ENCODE measurements at regions not wholly inside any gene's neighbourhood (a gene's known extent, or its start where the extent isn't known, plus 50 kb on each side); places are given as distances from the start of the nearest gene placed in this dataset.

- H3K36me3 ChIP-seq (ENCODE audit: control insufficient read depth, insufficient read depth, low read length) = no peaks in the 10 kb centered on the region
- H3K27me3 ChIP-seq (ENCODE audit: control insufficient read depth, insufficient read depth, low read length) = 0 out of 2 replicates have a peak, but pooled peaks cover 3% of the 10 kb centered on the region
- no peak for TF ChIP-seq CTCF (IDR thresholded peaks at IDR 0.05; ENCODE audit: insufficient read depth, low read depth, low read length)
- no peak for DNase-seq (ENCODE audit: low read depth)
- ChIA-PET CTCF (interaction anchor here (0.6 to 1.4 kb wide), 4 partner anchors 12 to 75 kb away, joined by 3 to 10 read pairs (median 6); partner anchors contain the start of gene C2CD4B), POLR2A (no interaction called here)
- H3K4me3 ChIP-seq (ENCODE audit: low read depth, low read length) = no peak overlapping the region
These were observed 75.3 kb upstream of the C2CD4B start for GRCh38 chr15:62240121-62241096.

- ChIA-PET CTCF (interaction anchor here (0.6 to 1.4 kb wide), 4 partner anchors 12 to 76 kb away, joined by 3 to 10 read pairs (median 6); partner anchors contain the start of gene C2CD4B), POLR2A (no interaction called here)
- H3K36me3 ChIP-seq (ENCODE audit: control insufficient read depth, insufficient read depth, low read length) = no peaks in the 10 kb centered on the region
- H3K27me3 ChIP-seq (ENCODE audit: control insufficient read depth, insufficient read depth, low read length) = 0 out of 2 replicates have a peak, but pooled peaks cover 3% of the 10 kb centered on the region
- H3K4me3 ChIP-seq (ENCODE audit: low read depth, low read length) = no peak overlapping the region
- no peak for DNase-seq (ENCODE audit: low read depth)
- TF ChIP-seq CTCF (IDR thresholded peaks at IDR 0.05; ENCODE audit: insufficient read depth, low read depth, low read length) = peak; percentile 44
These were observed 76.2 kb upstream of the C2CD4B start for GRCh38 chr15:62241135-62241770.

- POLR2A ChIA-PET = no interaction called here
These were observed 77.9 kb upstream of the C2CD4B start for GRCh38 chr15:62242999-62243398.

DNA sequence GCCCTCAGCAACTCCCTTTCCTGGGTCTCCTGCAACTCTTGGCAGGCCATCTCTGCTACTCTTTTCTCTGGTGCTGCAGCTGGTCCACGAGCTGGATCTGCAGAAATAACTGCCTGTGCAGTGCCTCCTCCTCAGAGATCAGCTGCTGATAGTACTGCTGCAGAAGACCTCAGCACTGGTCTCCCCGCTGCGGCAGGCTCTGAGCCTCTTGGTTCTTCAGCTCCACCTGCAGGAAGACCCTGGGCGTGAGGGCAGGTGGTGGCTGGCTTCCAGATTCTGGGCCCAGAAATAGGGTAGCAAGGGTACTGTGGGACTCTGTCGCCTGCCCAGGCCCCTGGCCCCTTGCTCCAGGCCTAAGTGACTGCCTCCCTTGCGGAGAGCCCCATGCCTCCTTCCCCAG is 79.7 kb upstream of the C2CD4B start:
- no peak for TF ChIP-seq CTCF (IDR thresholded peaks at IDR 0.05; ENCODE audit: insufficient read depth, low read depth, low read length)
- Histone ChIP-seq H3K27me3 (ENCODE audit: control insufficient read depth, insufficient read depth, low read length) (no peaks in the 10 kb centered on the region), H3K36me3 (ENCODE audit: control insufficient read depth, insufficient read depth, low read length) (no peaks in the 10 kb centered on the region), H3K4me3 (ENCODE audit: low read depth, low read length) (no peak overlapping the region)
- POLR2A ChIA-PET = no interaction called here
- CTCF ChIA-PET = interaction anchor here (0.9 to 2.8 kb wide), 2 partner anchors 9 to 14 kb away, joined by 3 to 15 read pairs; no protein-coding TSS in a partner anchor
- no peak for DNase-seq (ENCODE audit: low read depth)

More at GRCh38 chr15:62242999-62243398, 77.9 kb upstream of the C2CD4B start:
- no peak for DNase-seq (ENCODE audit: low read depth)
- Histone ChIP-seq H3K4me3 (ENCODE audit: low read depth, low read length) (no peak overlapping the region), H3K27me3 (ENCODE audit: control insufficient read depth, insufficient read depth, low read length) (0 out of 2 replicates have a peak, but pooled peaks cover 2% of the 10 kb centered on the region), H3K36me3 (ENCODE audit: control insufficient read depth, insufficient read depth, low read length) (no peaks in the 10 kb centered on the region)
- CTCF ChIA-PET = interaction anchor here (2.8 kb wide), 1 partner anchor 11 kb away, joined by 15 read pairs; no protein-coding TSS in a partner anchor
- no peak for TF ChIP-seq CTCF (IDR thresholded peaks at IDR 0.05; ENCODE audit: insufficient read depth, low read depth, low read length)
